GM12878 (cell line): ENCODE measurements at regions not wholly inside any gene's neighbourhood (a gene's known extent, or its start where the extent isn't known, plus 50 kb on each side); places are given as distances from the start of the nearest gene placed in this dataset.

ENCODE experiments used
- ATAC-seq: fragments of 200-7000 bp; cut with Tn5 transposase; 3 replicates; pipeline ENCODE4 v1.9.1; 2020; ENCODE audit warnings: mild to moderate bottlenecking, moderate library complexity
- BruUV-seq: library from RNA; stranded (reverse); fragments of 400-500 nt; replicated peaks from 2 replicates; lab custom pipeline; 2021; lab: Mats Ljungman, UMichigan
- CTCF ChIA-PET: fragments of 300-600 bp; sonication (Branson Sonifier 250); formaldehyde crosslinking; extraction: SDS; loops from one replicate; lab custom pipeline; 2021; ENCODE audit warnings: inconsistent platforms; lab: Yijun Ruan, JAX
- POLR2A ChIA-PET: fragments of 350-600 bp; formaldehyde crosslinking; extraction: SDS; loops from one replicate; lab custom pipeline; 2021; ENCODE audit warnings: inconsistent platforms; lab: Charles Lee
- RAD21 ChIA-PET: fragments of 300-600 bp; sonication (Branson Sonifier 250); formaldehyde crosslinking; loops from one replicate; lab custom pipeline; 2023; ENCODE audit warnings: antibody characterized with exemption; ENCODE audit not compliant: unreplicated experiment; lab: Charles Lee
- SMC1A ChIA-PET: fragments of 300-600 bp; sonication (Branson Sonifier 250); formaldehyde crosslinking; loops from one replicate; lab custom pipeline; 2023; ENCODE audit not compliant: unreplicated experiment, uncharacterized antibody; lab: Charles Lee
- DNase-seq: peaks from one replicate; pipeline ENCODE4 v3.0.0-alpha.2; 2011; ENCODE audit warnings: low read depth, low spot score
- FAIRE-seq: peaks from 3 replicates; lab custom pipeline; 2011; peaks lifted over from hg19 to GRCh38; lab: Jason Lieb, UNC
- H2AFZ ChIP-seq: 2 replicates; pipeline ENCODE4 v1.6.0; 2011; ENCODE audit warnings: low read depth, low read length, control low read depth; ENCODE audit not compliant: control insufficient read depth
- H3K27ac ChIP-seq: 2 replicates; pipeline ENCODE4 v1.5.1; 2011; ENCODE audit warnings: control low read depth; ENCODE audit not compliant: control insufficient read depth, insufficient read depth
- H3K27me3 ChIP-seq, 2 experiments: replicated peaks in 1 of 2; 2 replicates each; pipeline versions ENCODE4 v1.6.0 to v1.6.1; 2011; ENCODE audit warnings: low read length in 1 of 2; ENCODE audit not compliant: control insufficient read depth in 2 of 2, insufficient read depth in 2 of 2
- H3K36me3 ChIP-seq, 2 experiments: 2 replicates each; pipeline ENCODE4 v1.5.1; 2011; ENCODE audit warnings: low read length in 1 of 2; ENCODE audit not compliant: control insufficient read depth in 2 of 2, insufficient read depth in 2 of 2
- H3K4me1 ChIP-seq: 2 replicates; pipeline ENCODE4 v1.6.1; 2011; ENCODE audit warnings: mild to moderate bottlenecking, low read length, moderate library complexity, mixed read lengths; ENCODE audit not compliant: control insufficient read depth, insufficient read depth
- H3K4me2 ChIP-seq: 2 replicates; pipeline ENCODE4 v1.6.0; 2011; ENCODE audit warnings: control low read depth; ENCODE audit not compliant: control insufficient read depth, insufficient read depth
- H3K4me3 ChIP-seq: fragments of 200-600 bp; sonication (generic); 2 replicates; pipeline ENCODE4 v1.5.1; 2016
- H3K79me2 ChIP-seq: 2 replicates; pipeline ENCODE4 v1.6.0; 2011; ENCODE audit warnings: low read length; ENCODE audit not compliant: control insufficient read depth, insufficient read depth
- H3K9ac ChIP-seq: 2 replicates; pipeline ENCODE4 v1.8.0; 2011; ENCODE audit warnings: low read length, control low read depth, mixed read lengths; ENCODE audit not compliant: control insufficient read depth, insufficient read depth
- H3K9me3 ChIP-seq: replicated peaks from 3 replicates; pipeline ENCODE4 v1.5.1; 2011; ENCODE audit warnings: mild to moderate bottlenecking, low read length; ENCODE audit not compliant: control insufficient read depth, insufficient read depth
- H4K20me1 ChIP-seq: 2 replicates; pipeline ENCODE4 v1.6.0; 2011; ENCODE audit not compliant: control insufficient read depth, insufficient read depth
- CHD2 ChIP-seq: IDR thresholded peaks from 2 replicates; pipeline ENCODE4 v1.6.1; 2011; ENCODE audit warnings: low read depth, low read length, improper control_type of control experiment, borderline replicate concordance
- ELK1 ChIP-seq: IDR thresholded peaks from 2 replicates; pipeline ENCODE4 v1.6.1; 2012; ENCODE audit warnings: low read depth, low read length, improper control_type of control experiment
- RAD21 ChIP-seq: IDR thresholded peaks from 2 replicates; pipeline ENCODE4 v1.6.1; 2011; ENCODE audit warnings: mild to moderate bottlenecking, low read depth, low read length, moderate library complexity; ENCODE audit not compliant: insufficient read depth
- RAD51 ChIP-seq: fragments of 450-650 bp; IDR thresholded peaks from 2 replicates; pipeline ENCODE4 v1.6.1; 2016; ENCODE audit warnings: moderate library complexity, mild to moderate bottlenecking, inconsistent platforms
- USF1 ChIP-seq: IDR thresholded peaks from 2 replicates; pipeline ENCODE4 v1.6.1; 2011; ENCODE audit warnings: borderline replicate concordance, low read depth, mild to moderate bottlenecking, moderate library complexity, mixed read lengths, low read length; ENCODE audit not compliant: insufficient read depth; ENCODE audit errors: extremely low read length
- WGBS: methylation state at CpG from one replicate; pipeline ENCODE4 v1.1.6; 2016; ENCODE audit warnings: low lambda C conversion rate; ENCODE audit not compliant: insufficient replicate concordance, insufficient coverage; ENCODE audit errors: missing lambda C conversion rate; 5-methylcytosine and 5-hydroxymethylcytosine counted together
- in situ Hi-C: fragments of 300-500 bp; cut with MboI; formaldehyde crosslinking; loops from 9 replicates; pipeline ENCODE4 v1.14.3; 2018; ENCODE audit warnings: mixed read lengths
- intact Hi-C: fragments of 100-400 bp; cut with micrococcal nuclease; formaldehyde crosslinking; loops from one replicate; pipeline ENCODE4 v1.14.2; 2022; ENCODE audit not compliant: unreplicated experiment

- in situ Hi-C loops, result no loop called here
Observed at GRCh38 chr4:171340258-171340657, 472.9 kb upstream of the GALNTL6 start.

More at GRCh38 chr4:171340258-171340657, 472.9 kb upstream of the GALNTL6 start:
- Histone ChIP-seq H3K4me1 (no peaks in the 10 kb centered on the region), H3K79me2 (no peaks in the 10 kb centered on the region), H3K4me3 (no peak overlapping the region), H3K36me3 (no peaks in the 10 kb centered on the region), H4K20me1 (no peaks in the 10 kb centered on the region), H3K9me3 (no peaks in the 10 kb centered on the region), H3K27ac (no peak overlapping the region), H3K9ac (no peak overlapping the region), H3K4me2 (no peak overlapping the region), H2AFZ (no peak overlapping the region), H3K27me3 (no peaks in the 10 kb centered on the region)
- ChIA-PET POLR2A (no interaction called here), RAD21 (no interaction called here), SMC1A (no interaction called here), CTCF (no interaction called here)
- DNase-seq (no peak), ATAC-seq (no peak), FAIRE-seq (no peak)
- no TSS peak for BruUV-seq
- 22% methylated on average over 6 of the region's 6 CpGs for WGBS
- intact Hi-C loops, result no loop called here
- TF ChIP-seq CHD2 (no peak), USF1 (peak; percentile 6), RAD21 (no peak), ELK1 (no peak), RAD51 (peak; percentile 49; the same call in 1 of the 2 replicates)
